HEK293 (cell line): ENCODE measurements at regions not wholly inside any gene's neighbourhood (a gene's known extent, or its start where the extent isn't known, plus 50 kb on each side); places are given as distances from the start of the nearest gene placed in this dataset.

ENCODE experiments used
- CTCF ChIA-PET: fragments of 350-600 bp; formaldehyde crosslinking; extraction: SDS; loops from one replicate; lab custom pipeline; 2021; ENCODE audit warnings: antibody characterized with exemption; lab: Yijun Ruan, JAX
- POLR2A ChIA-PET: fragments of 300-600 bp; formaldehyde crosslinking; extraction: SDS; loops from one replicate; lab custom pipeline; 2020; ENCODE audit warnings: antibody characterized with exemption, inconsistent platforms; lab: Yijun Ruan, JAX
- H3K27ac ChIP-seq: fragments of 200-500 bp; sonication (Bioruptor generic); 2 replicates; pipeline ENCODE4 v1.5.1; 2014; ENCODE audit warnings: low read depth, low read length, control low read depth, inconsistent platforms; ENCODE audit errors: extremely low read depth
- H3K36me3 ChIP-seq, 2 experiments: fragments of 200-500 bp in 1 of 2; sonication (Bioruptor generic) in 1 of 2; 1 replicate in 1 of 2; 2 replicates in 1 of 2; pipeline ENCODE4 v1.5.1; 2014 to 2017; ENCODE audit warnings: inconsistent platforms in 2 of 2, low read length in 2 of 2; ENCODE audit not compliant: control insufficient read depth in 2 of 2, insufficient read depth in 1 of 2
- H3K4me1 ChIP-seq: fragments of 200-500 bp; sonication (Bioruptor generic); 2 replicates; pipeline ENCODE4 v1.5.1; 2014; ENCODE audit warnings: mild to moderate bottlenecking, low read length, inconsistent platforms; ENCODE audit not compliant: control insufficient read depth, insufficient read depth
- H3K4me3 ChIP-seq: 2 replicates; pipeline ENCODE4 v1.5.1; 2011; ENCODE audit warnings: low read depth, mild to moderate bottlenecking, control low read depth, low read length, moderate library complexity
- H3K9me3 ChIP-seq: fragments of 200-500 bp; sonication (Bioruptor generic); 2 replicates; pipeline ENCODE4 v1.5.1; 2014; ENCODE audit warnings: low read depth, low read length, inconsistent platforms; ENCODE audit not compliant: control insufficient read depth, insufficient read depth
- BCL11A ChIP-seq: fragments of 450-650 bp; formaldehyde crosslinking; IDR thresholded peaks from 2 replicates; pipeline ENCODE4 v1.5.1; 2016; ENCODE audit warnings: low read depth, missing biosample characterization, missing genetic modification characterization
- GFI1B ChIP-seq: fragments of 450-650 bp; formaldehyde crosslinking; IDR thresholded peaks from 2 replicates; pipeline ENCODE4 v1.5.1; 2016; ENCODE audit warnings: missing biosample characterization, missing genetic modification characterization
- KLF7 ChIP-seq: fragments of 450-650 bp; formaldehyde crosslinking; IDR thresholded peaks from 2 replicates; pipeline ENCODE4 v1.5.1; 2016; ENCODE audit warnings: missing biosample characterization, missing genetic modification characterization, borderline replicate concordance
- REPIN1 ChIP-seq: fragments of 450-650 bp; formaldehyde crosslinking; IDR thresholded peaks from 2 replicates; pipeline ENCODE4 v1.5.1; 2017; ENCODE audit warnings: missing biosample characterization, missing genetic modification characterization, low read depth
- SP7 ChIP-seq: fragments of 450-650 bp; formaldehyde crosslinking; IDR thresholded peaks from 2 replicates; pipeline ENCODE4 v1.5.1; 2016; ENCODE audit warnings: missing biosample characterization, missing genetic modification characterization
- ZBTB20 ChIP-seq: fragments of 450-650 bp; formaldehyde crosslinking; IDR thresholded peaks from 2 replicates; pipeline ENCODE4 v1.5.1; 2016; ENCODE audit warnings: missing biosample characterization, missing genetic modification characterization
- ZFHX2 ChIP-seq: fragments of 450-650 bp; formaldehyde crosslinking; conservative IDR thresholded peaks from 2 replicates; pipeline ENCODE4 v1.5.1; 2016; ENCODE audit warnings: missing biosample characterization, missing genetic modification characterization
- ZFP69B ChIP-seq: fragments of 450-650 bp; formaldehyde crosslinking; IDR thresholded peaks from 2 replicates; pipeline ENCODE4 v1.5.1; 2016; ENCODE audit warnings: missing biosample characterization, missing genetic modification characterization
- ZNF155 ChIP-seq: fragments of 450-650 bp; formaldehyde crosslinking; IDR thresholded peaks from 2 replicates; pipeline ENCODE4 v1.5.1; 2016; ENCODE audit warnings: missing biosample characterization, missing genetic modification characterization
- ZNF292 ChIP-seq: fragments of 450-650 bp; formaldehyde crosslinking; IDR thresholded peaks from 2 replicates; pipeline ENCODE4 v1.5.1; 2016; ENCODE audit warnings: low read depth, missing biosample characterization, missing genetic modification characterization, borderline replicate concordance
- ZNF354C ChIP-seq: fragments of 450-650 bp; formaldehyde crosslinking; IDR thresholded peaks from 2 replicates; pipeline ENCODE4 v1.5.1; 2016; ENCODE audit warnings: missing biosample characterization, missing genetic modification characterization, low read depth, borderline replicate concordance
- ZNF37A ChIP-seq: fragments of 450-650 bp; IDR thresholded peaks from 2 replicates; pipeline ENCODE4 v1.5.1; 2018; ENCODE audit warnings: missing biosample characterization, missing genetic modification characterization
- ZNF544 ChIP-seq: fragments of 450-650 bp; formaldehyde crosslinking; IDR thresholded peaks from 2 replicates; pipeline ENCODE4 v1.5.0; 2017; ENCODE audit warnings: missing biosample characterization, missing genetic modification characterization
- ZNF555 ChIP-seq: fragments of 450-650 bp; formaldehyde crosslinking; conservative IDR thresholded peaks from 2 replicates; pipeline ENCODE4 v1.5.1; 2017; ENCODE audit warnings: missing biosample characterization, mild to moderate bottlenecking, missing genetic modification characterization, inconsistent platforms
- ZNF560 ChIP-seq: fragments of 450-650 bp; formaldehyde crosslinking; IDR thresholded peaks from 2 replicates; pipeline ENCODE4 v1.5.1; 2017; ENCODE audit warnings: missing biosample characterization, missing genetic modification characterization, borderline replicate concordance
- ZNF600 ChIP-seq: fragments of 450-650 bp; formaldehyde crosslinking; IDR thresholded peaks from 2 replicates; pipeline ENCODE4 v1.5.1; 2016; ENCODE audit warnings: missing biosample characterization, missing genetic modification characterization
- ZNF660 ChIP-seq: fragments of 450-650 bp; IDR thresholded peaks from 2 replicates; pipeline ENCODE4 v1.5.1; 2018; ENCODE audit warnings: missing biosample characterization, mild to moderate bottlenecking, missing genetic modification characterization
- ZNF791 ChIP-seq: fragments of 450-650 bp; formaldehyde crosslinking; IDR thresholded peaks from 2 replicates; pipeline ENCODE4 v1.5.1; 2016; ENCODE audit warnings: missing biosample characterization, missing genetic modification characterization
- TF ChIP-seq, protein P1 (sequence below): IDR thresholded peaks from 2 replicates; pipeline ENCODE4 v1.6.1; 2011; ENCODE audit warnings: mild to moderate bottlenecking, low read depth, low read length, borderline replicate concordance
- TF ChIP-seq, protein P2 (sequence below): fragments of 450-650 bp; formaldehyde crosslinking; IDR thresholded peaks from 2 replicates; pipeline ENCODE4 v1.5.1; 2017; ENCODE audit warnings: missing biosample characterization, missing genetic modification characterization
- TF ChIP-seq, protein P3 (sequence below): fragments of 450-650 bp; formaldehyde crosslinking; conservative IDR thresholded peaks from 2 replicates; pipeline ENCODE4 v1.5.1; 2016; ENCODE audit warnings: low read depth, missing biosample characterization, missing genetic modification characterization
- TF ChIP-seq, protein P4 (sequence below): fragments of 450-650 bp; formaldehyde crosslinking; IDR thresholded peaks from 2 replicates; pipeline ENCODE4; 2016; ENCODE audit warnings: missing biosample characterization, missing genetic modification characterization
- TF ChIP-seq, protein P5 (sequence below): fragments of 450-650 bp; formaldehyde crosslinking; IDR thresholded peaks from 2 replicates; pipeline ENCODE4 v1.5.1; 2016; ENCODE audit warnings: missing biosample characterization, missing genetic modification characterization

DNA sequence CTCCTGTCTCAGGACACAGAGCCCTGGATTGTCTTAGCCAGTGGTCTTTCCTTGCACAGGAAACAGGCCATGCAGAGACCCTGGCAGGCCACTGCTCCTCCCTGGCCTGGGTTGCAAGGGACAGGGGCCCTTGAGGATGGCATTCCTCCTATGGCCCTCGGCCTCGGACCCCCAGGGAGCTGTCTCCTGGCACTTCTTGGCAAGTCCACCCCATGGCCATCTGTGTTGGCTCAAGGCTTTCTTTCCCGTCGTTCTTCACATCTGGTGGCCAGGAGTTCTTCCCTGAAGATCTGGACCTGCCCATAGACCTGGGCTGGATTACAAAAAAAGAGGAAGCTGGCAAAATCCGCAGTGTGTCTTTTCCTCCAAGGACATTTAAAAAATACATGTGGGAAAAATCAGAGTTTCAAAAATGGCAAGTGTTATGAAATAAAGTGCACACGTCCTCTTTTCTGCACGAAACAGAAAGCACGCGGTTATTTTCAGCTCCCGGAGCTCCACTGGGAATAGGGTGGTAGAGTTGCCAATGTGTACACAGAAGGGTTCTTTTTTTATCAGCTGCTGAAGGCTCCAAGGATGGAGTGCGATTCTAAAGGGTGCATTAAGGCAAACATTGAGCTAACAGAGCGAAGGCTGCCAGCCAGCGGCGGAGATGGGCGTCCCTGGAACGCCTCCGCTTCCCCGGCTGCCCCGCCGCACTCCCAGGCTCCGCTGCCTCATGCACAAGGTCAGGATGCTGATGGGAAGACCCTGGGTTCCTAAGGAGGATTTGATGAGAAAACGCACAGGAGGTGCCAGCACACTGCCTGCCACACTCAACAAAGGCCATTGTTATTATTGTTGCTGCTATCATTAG, 62.8 kb upstream of the FAM20C start:
- H3K4me1 ChIP-seq = no peaks in the 10 kb centered on the region
- TF ChIP-seq ZNF354C (no peak), BCL11A (no peak), ZNF560 (tag by site-specific recombination) (no peak), ZNF600 (tag by site-specific recombination) (no peak), REPIN1 (tag by site-specific recombination) (no peak), GFI1B (tag by site-specific recombination) (no peak), SP7 (tag by site-specific recombination) (no peak)
- TF ChIP-seq, protein P1, sequence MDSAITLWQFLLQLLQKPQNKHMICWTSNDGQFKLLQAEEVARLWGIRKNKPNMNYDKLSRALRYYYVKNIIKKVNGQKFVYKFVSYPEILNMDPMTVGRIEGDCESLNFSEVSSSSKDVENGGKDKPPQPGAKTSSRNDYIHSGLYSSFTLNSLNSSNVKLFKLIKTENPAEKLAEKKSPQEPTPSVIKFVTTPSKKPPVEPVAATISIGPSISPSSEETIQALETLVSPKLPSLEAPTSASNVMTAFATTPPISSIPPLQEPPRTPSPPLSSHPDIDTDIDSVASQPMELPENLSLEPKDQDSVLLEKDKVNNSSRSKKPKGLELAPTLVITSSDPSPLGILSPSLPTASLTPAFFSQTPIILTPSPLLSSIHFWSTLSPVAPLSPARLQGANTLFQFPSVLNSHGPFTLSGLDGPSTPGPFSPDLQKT = no peak
- TF ChIP-seq, protein P2, sequence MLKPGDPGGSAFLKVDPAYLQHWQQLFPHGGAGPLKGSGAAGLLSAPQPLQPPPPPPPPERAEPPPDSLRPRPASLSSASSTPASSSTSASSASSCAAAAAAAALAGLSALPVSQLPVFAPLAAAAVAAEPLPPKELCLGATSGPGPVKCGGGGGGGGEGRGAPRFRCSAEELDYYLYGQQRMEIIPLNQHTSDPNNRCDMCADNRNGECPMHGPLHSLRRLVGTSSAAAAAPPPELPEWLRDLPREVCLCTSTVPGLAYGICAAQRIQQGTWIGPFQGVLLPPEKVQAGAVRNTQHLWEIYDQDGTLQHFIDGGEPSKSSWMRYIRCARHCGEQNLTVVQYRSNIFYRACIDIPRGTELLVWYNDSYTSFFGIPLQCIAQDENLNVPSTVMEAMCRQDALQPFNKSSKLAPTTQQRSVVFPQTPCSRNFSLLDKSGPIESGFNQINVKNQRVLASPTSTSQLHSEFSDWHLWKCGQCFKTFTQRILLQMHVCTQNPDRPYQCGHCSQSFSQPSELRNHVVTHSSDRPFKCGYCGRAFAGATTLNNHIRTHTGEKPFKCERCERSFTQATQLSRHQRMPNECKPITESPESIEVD (tag by site-specific recombination) = no peak
- no peaks in the 10 kb centered on the region for H3K9me3 ChIP-seq
- no peak overlapping the region for H3K4me3 ChIP-seq
- no peaks in the 10 kb centered on the region for H3K36me3 ChIP-seq
- no peak overlapping the region for H3K27ac ChIP-seq
- ChIA-PET POLR2A (no interaction called here), CTCF (interaction anchor here (0.5 to 0.7 kb wide), 2 partner anchors 16 to 62 kb away, joined by 3 to 5 read pairs; no protein-coding TSS in a partner anchor)

DNA sequence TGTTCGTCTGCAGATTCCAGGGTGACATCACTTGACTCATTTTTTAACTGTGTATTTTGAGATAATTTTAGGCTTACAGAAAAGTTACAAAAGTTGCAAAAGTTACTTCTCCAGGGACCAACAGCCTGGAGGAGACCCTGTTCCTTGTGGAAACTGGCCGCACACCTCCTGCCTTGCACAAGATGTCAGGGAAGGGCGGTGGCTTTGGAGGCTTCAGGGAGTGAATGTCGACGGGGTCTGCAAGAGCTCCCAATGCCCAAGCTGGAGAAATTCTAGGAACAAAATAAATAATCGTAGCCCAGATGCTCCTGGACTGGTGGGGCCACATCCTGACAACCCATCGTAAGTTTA, 62.2 kb upstream of the FAM20C start:
- no peaks in the 10 kb centered on the region for H3K36me3 ChIP-seq
- no peak overlapping the region for H3K27ac ChIP-seq
- CTCF ChIA-PET = interaction anchor here (0.5 kb wide), 1 partner anchor 17 kb away, joined by 3 read pairs; no protein-coding TSS in a partner anchor
- H3K9me3 ChIP-seq = no peaks in the 10 kb centered on the region
- POLR2A ChIA-PET = no interaction called here
- no peaks in the 10 kb centered on the region for H3K4me1 ChIP-seq
- TF ChIP-seq ZNF660 (tag by site-specific recombination) (no peak), ZNF292 (tag by site-specific recombination) (no peak), ZNF544 (tag by site-specific recombination) (no peak), ZNF37A (tag by site-specific recombination) (no peak), ZFP69B (tag by site-specific recombination) (no peak), BCL11A (no peak), ZFHX2 (tag by site-specific recombination) (no peak), ZBTB20 (no peak), ZNF155 (tag by site-specific recombination) (no peak), KLF7 (tag by site-specific recombination) (no peak), ZNF555 (tag by site-specific recombination) (no peak), ZNF791 (tag by site-specific recombination) (no peak)
- TF ChIP-seq, protein P3, sequence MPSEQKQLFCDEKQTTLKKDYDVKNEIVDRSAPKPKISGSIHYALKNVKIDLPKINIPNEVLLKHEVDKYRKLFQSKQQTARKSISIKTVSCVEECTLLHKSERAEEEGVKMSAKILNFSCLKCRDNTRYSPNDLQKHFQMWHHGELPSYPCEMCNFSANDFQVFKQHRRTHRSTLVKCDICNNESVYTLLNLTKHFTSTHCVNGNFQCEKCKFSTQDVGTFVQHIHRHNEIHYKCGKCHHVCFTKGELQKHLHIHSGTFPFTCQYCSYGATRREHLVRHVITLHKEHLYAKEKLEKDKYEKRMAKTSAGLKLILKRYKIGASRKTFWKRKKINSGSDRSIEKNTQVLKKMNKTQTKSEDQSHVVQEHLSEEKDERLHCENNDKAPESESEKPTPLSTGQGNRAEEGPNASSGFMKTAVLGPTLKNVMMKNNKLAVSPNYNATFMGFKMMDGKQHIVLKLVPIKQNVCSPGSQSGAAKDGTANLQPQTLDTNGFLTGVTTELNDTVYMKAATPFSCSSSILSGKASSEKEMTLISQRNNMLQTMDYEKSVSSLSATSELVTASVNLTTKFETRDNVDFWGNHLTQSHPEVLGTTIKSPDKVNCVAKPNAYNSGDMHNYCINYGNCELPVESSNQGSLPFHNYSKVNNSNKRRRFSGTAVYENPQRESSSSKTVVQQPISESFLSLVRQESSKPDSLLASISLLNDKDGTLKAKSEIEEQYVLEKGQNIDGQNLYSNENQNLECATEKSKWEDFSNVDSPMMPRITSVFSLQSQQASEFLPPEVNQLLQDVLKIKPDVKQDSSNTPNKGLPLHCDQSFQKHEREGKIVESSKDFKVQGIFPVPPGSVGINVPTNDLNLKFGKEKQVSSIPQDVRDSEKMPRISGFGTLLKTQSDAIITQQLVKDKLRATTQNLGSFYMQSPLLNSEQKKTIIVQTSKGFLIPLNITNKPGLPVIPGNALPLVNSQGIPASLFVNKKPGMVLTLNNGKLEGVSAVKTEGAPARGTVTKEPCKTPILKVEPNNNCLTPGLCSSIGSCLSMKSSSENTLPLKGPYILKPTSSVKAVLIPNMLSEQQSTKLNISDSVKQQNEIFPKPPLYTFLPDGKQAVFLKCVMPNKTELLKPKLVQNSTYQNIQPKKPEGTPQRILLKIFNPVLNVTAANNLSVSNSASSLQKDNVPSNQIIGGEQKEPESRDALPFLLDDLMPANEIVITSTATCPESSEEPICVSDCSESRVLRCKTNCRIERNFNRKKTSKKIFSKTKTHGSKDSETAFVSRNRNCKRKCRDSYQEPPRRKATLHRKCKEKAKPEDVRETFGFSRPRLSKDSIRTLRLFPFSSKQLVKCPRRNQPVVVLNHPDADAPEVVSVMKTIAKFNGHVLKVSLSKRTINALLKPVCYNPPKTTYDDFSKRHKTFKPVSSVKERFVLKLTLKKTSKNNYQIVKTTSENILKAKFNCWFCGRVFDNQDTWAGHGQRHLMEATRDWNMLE (tag by site-specific recombination) = no peak
- TF ChIP-seq, protein P4, sequence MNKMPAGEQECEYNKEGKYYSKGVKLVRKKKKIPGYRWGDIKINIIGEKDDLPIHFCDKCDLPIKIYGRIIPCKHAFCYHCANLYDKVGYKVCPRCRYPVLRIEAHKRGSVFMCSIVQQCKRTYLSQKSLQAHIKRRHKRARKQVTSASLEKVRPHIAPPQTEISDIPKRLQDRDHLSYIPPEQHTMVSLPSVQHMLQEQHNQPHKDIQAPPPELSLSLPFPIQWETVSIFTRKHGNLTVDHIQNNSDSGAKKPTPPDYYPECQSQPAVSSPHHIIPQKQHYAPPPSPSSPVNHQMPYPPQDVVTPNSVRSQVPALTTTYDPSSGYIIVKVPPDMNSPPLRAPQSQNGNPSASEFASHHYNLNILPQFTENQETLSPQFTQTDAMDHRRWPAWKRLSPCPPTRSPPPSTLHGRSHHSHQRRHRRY (tag by site-specific recombination) = no peak
- TF ChIP-seq, protein P5, sequence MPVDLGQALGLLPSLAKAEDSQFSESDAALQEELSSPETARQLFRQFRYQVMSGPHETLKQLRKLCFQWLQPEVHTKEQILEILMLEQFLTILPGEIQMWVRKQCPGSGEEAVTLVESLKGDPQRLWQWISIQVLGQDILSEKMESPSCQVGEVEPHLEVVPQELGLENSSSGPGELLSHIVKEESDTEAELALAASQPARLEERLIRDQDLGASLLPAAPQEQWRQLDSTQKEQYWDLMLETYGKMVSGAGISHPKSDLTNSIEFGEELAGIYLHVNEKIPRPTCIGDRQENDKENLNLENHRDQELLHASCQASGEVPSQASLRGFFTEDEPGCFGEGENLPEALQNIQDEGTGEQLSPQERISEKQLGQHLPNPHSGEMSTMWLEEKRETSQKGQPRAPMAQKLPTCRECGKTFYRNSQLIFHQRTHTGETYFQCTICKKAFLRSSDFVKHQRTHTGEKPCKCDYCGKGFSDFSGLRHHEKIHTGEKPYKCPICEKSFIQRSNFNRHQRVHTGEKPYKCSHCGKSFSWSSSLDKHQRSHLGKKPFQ (tag by site-specific recombination) = no peak
- TF ChIP-seq, all 188 proteins: peak for 0
- no peak overlapping the region for H3K4me3 ChIP-seq
